ENCODE measurements at regions not wholly inside any gene's neighbourhood (a gene's known extent, or its start where the extent isn't known, plus 50 kb on each side); places are given as distances from the start of the nearest gene placed in this dataset.

GRCh38 chr2:220044383-220044782, 417.0 kb downstream of the SLC4A3 start:
- TF ChIP-seq POLR2A (IDR thresholded peaks at IDR 0.05), result no peak
- no peak for TF ChIP-seq CTCF (IDR thresholded peaks at IDR 0.05)

Measured in body of pancreas (tissue), 4 donors.